Mesenchymal stem cell (in vitro differentiated cells and primary cell): ENCODE measurements at regions not wholly inside any gene's neighbourhood (a gene's known extent, or its start where the extent isn't known, plus 50 kb on each side); places are given as distances from the start of the nearest gene placed in this dataset.

ENCODE experiments used
- DNase-seq: peaks from one replicate; pipeline ENCODE4 v3.0.0-alpha.2; 2013
- H2AFZ ChIP-seq: one replicate; pipeline ENCODE4 v1.6.1; 2013; ENCODE audit warnings: low read depth, mild to moderate bottlenecking, control low read depth, inconsistent platforms, low read length, moderate library complexity
- H2AK5ac ChIP-seq: 2 replicates; pipeline ENCODE4 v1.6.1; 2013; ENCODE audit warnings: low read length, moderate library complexity, mild to moderate bottlenecking, inconsistent platforms; ENCODE audit not compliant: severe bottlenecking
- H2BK120ac ChIP-seq: one replicate; pipeline ENCODE4 v1.6.1; 2013; ENCODE audit warnings: low read depth, mild to moderate bottlenecking, inconsistent platforms, low read length, moderate library complexity
- H2BK12ac ChIP-seq, 2 experiments: one replicate each; pipeline ENCODE4 v1.6.1; 2013; ENCODE audit warnings: inconsistent platforms in 2 of 2, low read length in 2 of 2, mild to moderate bottlenecking in 2 of 2, moderate library complexity in 2 of 2, control low read depth in 1 of 2
- H2BK15ac ChIP-seq: one replicate; pipeline ENCODE4 v1.6.1; 2013; ENCODE audit warnings: mild to moderate bottlenecking, low read depth, inconsistent platforms; ENCODE audit not compliant: poor library complexity, severe bottlenecking
- H2BK5ac ChIP-seq: 2 replicates; pipeline ENCODE4 v1.6.1; 2013; ENCODE audit warnings: low read depth, mild to moderate bottlenecking, low read length, control low read depth, inconsistent platforms; ENCODE audit not compliant: poor library complexity, severe bottlenecking
- H3K14ac ChIP-seq, 2 experiments: one replicate each; pipeline ENCODE4 v1.6.1; 2013; ENCODE audit warnings: inconsistent platforms in 2 of 2, low read length in 2 of 2, control low read depth in 1 of 2, mild to moderate bottlenecking in 1 of 2, moderate library complexity in 1 of 2
- H3K18ac ChIP-seq, 2 experiments: one replicate each; pipeline ENCODE4 v1.6.1; 2013; ENCODE audit warnings: inconsistent platforms in 2 of 2, low read length in 2 of 2, control low read depth in 1 of 2, low read depth in 1 of 2, mild to moderate bottlenecking in 1 of 2
- H3K23ac ChIP-seq, 2 experiments: one replicate each; pipeline ENCODE4 v1.6.1; 2013; ENCODE audit warnings: inconsistent platforms in 2 of 2, low read length in 2 of 2, mild to moderate bottlenecking in 2 of 2, moderate library complexity in 2 of 2, control low read depth in 1 of 2
- H3K27ac ChIP-seq: 2 replicates; pipeline ENCODE4 v1.5.1; 2013; ENCODE audit warnings: mild to moderate bottlenecking, moderate library complexity, low read length, control low read depth, inconsistent platforms; ENCODE audit not compliant: poor library complexity, severe bottlenecking
- H3K27me3 ChIP-seq, 2 experiments: 2 replicates each; pipeline versions ENCODE4 v1.6.1 to v1.7.0; 2013; ENCODE audit warnings: low read length in 2 of 2, mild to moderate bottlenecking in 2 of 2, moderate library complexity in 2 of 2, control low read depth in 1 of 2, inconsistent platforms in 1 of 2; ENCODE audit not compliant: control insufficient read depth in 1 of 2, insufficient read depth in 1 of 2
- H3K36me3 ChIP-seq, 2 experiments: 2 replicates each; pipeline versions ENCODE4 v1.6.1 to v1.7.0; 2013; ENCODE audit warnings: low read length in 2 of 2, control low read depth in 1 of 2, inconsistent platforms in 1 of 2, low read depth in 1 of 2, mild to moderate bottlenecking in 1 of 2; ENCODE audit not compliant: insufficient read depth in 2 of 2, control insufficient read depth in 1 of 2
- H3K4ac ChIP-seq, 2 experiments: one replicate each; pipeline ENCODE4 v1.6.1; 2013; ENCODE audit warnings: inconsistent platforms in 2 of 2, low read length in 2 of 2, mild to moderate bottlenecking in 2 of 2, moderate library complexity in 2 of 2, control low read depth in 1 of 2, low read depth in 1 of 2
- H3K4me1 ChIP-seq: 2 replicates; pipeline ENCODE4 v1.6.1; 2013; ENCODE audit warnings: low read depth, low read length, control low read depth; ENCODE audit not compliant: control insufficient read depth, insufficient read depth
- H3K4me2 ChIP-seq: 2 replicates; pipeline ENCODE4 v1.6.1; 2013; ENCODE audit warnings: low read length, mild to moderate bottlenecking, inconsistent platforms; ENCODE audit not compliant: poor library complexity, severe bottlenecking
- H3K4me3 ChIP-seq, 2 experiments: 2 replicates each; pipeline versions ENCODE4 v1.5.1 to v1.7.0; 2013; ENCODE audit warnings: low read length in 2 of 2, mild to moderate bottlenecking in 2 of 2, control low read depth in 1 of 2, low read depth in 1 of 2; ENCODE audit not compliant: insufficient read depth in 1 of 2
- H3K79me1 ChIP-seq: replicated peaks from 2 replicates; pipeline ENCODE4 v1.6.1; 2013; ENCODE audit warnings: mild to moderate bottlenecking, control low read depth, low read length, inconsistent platforms; ENCODE audit not compliant: poor library complexity, severe bottlenecking
- H3K9ac ChIP-seq: 2 replicates; pipeline ENCODE4 v1.7.0; 2013; ENCODE audit warnings: mild to moderate bottlenecking, low read length, moderate library complexity
- H3K9me3 ChIP-seq: 2 replicates; pipeline ENCODE4 v1.7.0; 2013; ENCODE audit warnings: mild to moderate bottlenecking, low read length; ENCODE audit not compliant: control insufficient read depth
- H4K8ac ChIP-seq: one replicate; pipeline ENCODE4 v1.6.1; 2013; ENCODE audit warnings: inconsistent platforms, mild to moderate bottlenecking, low read length, moderate library complexity
- H4K91ac ChIP-seq: one replicate; pipeline ENCODE4 v1.6.1; 2013; ENCODE audit warnings: mild to moderate bottlenecking, low read length, inconsistent platforms
- WGBS: methylation state at CpG from one replicate; pipeline ENCODE4 v1.1.7; 2013; ENCODE audit warnings: mixed read lengths; 5-methylcytosine and 5-hydroxymethylcytosine counted together

- WGBS, result 77% methylated on average over 1 of the region's 1 CpG
- Histone ChIP-seq H4K8ac (no peak overlapping the region), H3K23ac (no peak overlapping the region), H2BK120ac (no peak overlapping the region), H3K14ac (no peak overlapping the region), H3K4me2 (no peak overlapping the region), H3K4me3 (no peak overlapping the region), H3K4me1 (no peaks in the 10 kb centered on the region), H2AFZ (no peak overlapping the region), H2AK5ac (no peak overlapping the region), H2BK15ac (no peak overlapping the region), H3K79me1 (no peaks in the 10 kb centered on the region), H3K9ac (no peak overlapping the region), H3K9me3 (no peaks in the 10 kb centered on the region), H3K4ac (no peak overlapping the region), H3K36me3 (no peaks in the 10 kb centered on the region), H3K18ac (no peak overlapping the region), H3K27ac (no peak overlapping the region), H2BK5ac (no peak overlapping the region), H2BK12ac (no peak overlapping the region), H4K91ac (no peak overlapping the region), H3K27me3 (no peaks in the 10 kb centered on the region)
- DNase-seq, result no peak
Observed at GRCh38 chr2:186093174-186093573, 354.6 kb downstream of the FSIP2 start.

DNA sequence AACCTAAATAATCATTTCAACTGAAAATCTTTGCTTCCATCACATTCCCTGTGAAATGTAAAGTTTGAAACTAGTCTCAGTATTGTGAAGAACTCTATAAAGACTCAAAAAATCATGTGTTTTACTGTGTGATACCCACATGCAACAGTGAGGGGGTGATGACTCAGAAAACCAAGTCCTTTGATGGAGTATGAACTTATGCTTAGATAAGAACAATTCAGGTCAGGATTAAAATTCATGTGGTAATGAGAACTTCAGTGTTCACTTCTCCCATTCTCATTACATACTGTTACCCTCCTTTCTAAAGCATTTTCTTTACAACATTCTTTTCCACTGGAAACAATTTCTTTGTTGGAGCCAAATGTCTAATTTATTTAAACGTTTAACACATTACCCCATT is 360.2 kb downstream of the FSIP2 start:
- no peak overlapping the region for H3K9ac ChIP-seq
- H4K8ac ChIP-seq, result no peak overlapping the region
- no peak overlapping the region for H3K23ac ChIP-seq
- no peak overlapping the region for H2BK120ac ChIP-seq
- H3K9me3 ChIP-seq, result no peaks in the 10 kb centered on the region
- no peak overlapping the region for H3K27ac ChIP-seq
- no peak overlapping the region for H2BK5ac ChIP-seq
- no peak overlapping the region for H2AK5ac ChIP-seq
- no peaks in the 10 kb centered on the region for H3K4me1 ChIP-seq
- H3K4me3 ChIP-seq, result no peak overlapping the region
- H4K91ac ChIP-seq, result no peak overlapping the region
- H2AFZ ChIP-seq, result no peak overlapping the region
- no peaks in the 10 kb centered on the region for H3K36me3 ChIP-seq
- DNase-seq, result no peak
- no peaks in the 10 kb centered on the region for H3K79me1 ChIP-seq
- no peak overlapping the region for H3K4ac ChIP-seq
- WGBS, result no CpG with 5 or more reads among the region's 1 CpG
- H3K27me3 ChIP-seq, result no peaks in the 10 kb centered on the region
- no peak overlapping the region for H2BK12ac ChIP-seq
- no peak overlapping the region for H3K4me2 ChIP-seq
- no peak overlapping the region for H3K14ac ChIP-seq
- no peak overlapping the region for H3K18ac ChIP-seq
- H2BK15ac ChIP-seq, result no peak overlapping the region

DNA sequence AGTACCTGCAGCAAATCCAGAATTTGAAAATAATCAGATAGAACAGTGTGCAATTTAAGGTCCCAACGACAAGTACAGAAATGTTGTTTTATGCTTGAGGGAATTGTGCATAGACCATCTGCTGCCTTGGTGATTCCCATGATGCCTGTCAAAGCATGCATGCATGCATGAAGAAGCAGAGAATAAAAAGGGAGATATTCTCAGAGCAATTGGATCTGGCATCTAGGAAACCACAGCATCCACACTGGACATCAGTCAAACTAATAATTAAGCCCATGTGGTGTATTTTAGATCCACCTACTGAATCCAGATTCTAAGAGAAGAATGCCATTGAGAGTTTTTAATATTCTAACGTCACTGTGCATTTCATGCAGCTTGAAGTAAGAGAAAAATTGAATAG is 361.2 kb downstream of the FSIP2 start:
- Histone ChIP-seq H3K4me1 (no peaks in the 10 kb centered on the region), H2BK15ac (no peak overlapping the region), H3K27ac (no peak overlapping the region), H3K4me2 (no peak overlapping the region), H2AK5ac (no peak overlapping the region), H4K91ac (no peak overlapping the region), H4K8ac (no peak overlapping the region), H3K4me3 (no peak overlapping the region), H3K9me3 (no peaks in the 10 kb centered on the region), H2BK120ac (no peak overlapping the region), H3K27me3 (no peaks in the 10 kb centered on the region), H2BK5ac (no peak overlapping the region), H3K79me1 (no peaks in the 10 kb centered on the region), H2AFZ (no peak overlapping the region), H3K23ac (no peak overlapping the region), H3K36me3 (no peaks in the 10 kb centered on the region), H3K14ac (no peak overlapping the region), H3K18ac (peak overlapping the region in 1 of 2 experiments; percentile 33), H3K9ac (no peak overlapping the region), H2BK12ac (no peak overlapping the region), H3K4ac (no peak overlapping the region)
- 100% methylated on average over 2 of the region's 2 CpGs for WGBS
- no peak for DNase-seq

DNA sequence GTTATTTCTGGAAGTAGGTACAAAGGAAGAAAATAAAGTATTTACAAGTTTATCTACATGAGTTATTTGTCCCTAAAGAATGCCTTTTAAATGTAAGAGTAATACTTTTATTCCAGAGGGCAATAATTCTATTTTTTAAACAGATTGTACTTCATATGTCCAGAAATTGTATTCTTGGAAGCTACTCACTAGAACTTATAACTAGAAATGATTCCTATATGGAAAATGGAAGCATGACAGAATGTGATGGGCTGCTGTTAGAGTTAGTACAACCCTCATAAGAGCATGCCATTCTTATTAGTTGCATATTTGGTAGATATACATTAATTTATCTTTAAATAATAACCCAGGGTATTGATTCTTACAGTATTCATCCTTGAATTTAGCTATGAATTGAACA is 362.0 kb downstream of the FSIP2 start:
- H2AK5ac ChIP-seq, result no peak overlapping the region
- H4K8ac ChIP-seq, result no peak overlapping the region
- no peak overlapping the region for H3K18ac ChIP-seq
- H3K27ac ChIP-seq, result no peak overlapping the region
- no peaks in the 10 kb centered on the region for H3K27me3 ChIP-seq
- H2BK12ac ChIP-seq, result no peak overlapping the region
- no peaks in the 10 kb centered on the region for H3K79me1 ChIP-seq
- no peak overlapping the region for H3K23ac ChIP-seq
- H3K4ac ChIP-seq, result no peak overlapping the region
- no peak overlapping the region for H3K14ac ChIP-seq
- H2BK120ac ChIP-seq, result no peak overlapping the region
- no peaks in the 10 kb centered on the region for H3K4me1 ChIP-seq
- no peak overlapping the region for H3K4me2 ChIP-seq
- DNase-seq, result no peak
- H3K36me3 ChIP-seq, result no peaks in the 10 kb centered on the region
- no peak overlapping the region for H2BK15ac ChIP-seq
- no peak overlapping the region for H2BK5ac ChIP-seq
- H3K4me3 ChIP-seq, result no peak overlapping the region
- H3K9ac ChIP-seq, result no peak overlapping the region
- H2AFZ ChIP-seq, result no peak overlapping the region
- no peaks in the 10 kb centered on the region for H3K9me3 ChIP-seq
- no peak overlapping the region for H4K91ac ChIP-seq
